NCI-H748 (cell line): ENCODE measurements at regions not wholly inside any gene's neighbourhood (a gene's known extent, or its start where the extent isn't known, plus 50 kb on each side); places are given as distances from the start of the nearest gene placed in this dataset.

Source experiments
- DNase-seq: peaks from one replicate; lab custom pipeline; 2025; ENCODE audit not compliant: unreplicated experiment; lab: John Stamatoyannopoulos, UW

GRCh38 chr3:18886331-18886730 lies 262.0 kb upstream of the KCNH8 start:
- DNase-seq: no peak

DNA sequence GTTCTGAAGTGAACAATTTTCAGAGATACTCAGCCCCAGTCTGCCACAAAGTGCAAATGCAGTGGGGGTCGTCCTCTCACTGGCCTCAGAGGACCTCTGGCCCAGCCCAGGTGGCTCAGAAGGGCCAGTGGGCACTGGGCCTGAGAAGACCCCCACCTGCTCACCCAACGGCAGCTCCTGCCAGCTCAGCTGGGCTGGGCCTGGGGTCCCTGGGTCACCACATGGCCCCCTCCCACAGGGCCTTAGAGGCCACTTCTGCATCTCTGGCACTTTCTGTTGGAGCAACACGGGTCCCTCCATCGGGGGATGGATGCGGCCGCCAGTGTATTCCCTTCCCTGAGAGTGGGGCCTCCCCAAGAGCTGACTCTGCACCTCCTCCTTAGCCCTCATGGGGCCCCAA lies 262.7 kb upstream of the KCNH8 start:
- DNase-seq: no peak

DNA sequence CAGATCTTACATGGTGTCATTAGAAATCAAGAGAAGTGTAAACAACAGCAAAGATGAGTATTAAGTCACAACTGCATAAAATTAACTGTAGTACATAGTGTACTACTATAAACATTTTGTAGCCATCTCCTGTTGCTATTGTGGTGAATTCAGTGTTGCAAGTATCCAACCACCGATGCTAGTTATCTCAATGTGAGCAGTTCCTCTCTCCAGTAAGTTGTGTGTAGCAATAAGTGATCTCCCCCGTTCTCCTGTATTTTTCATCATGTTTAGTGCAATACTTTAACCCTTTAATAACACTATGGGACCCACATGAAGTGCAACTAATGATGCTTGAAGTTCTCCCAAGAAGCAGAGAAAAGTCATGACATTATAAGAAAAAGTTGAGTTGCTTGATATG lies 264.7 kb upstream of the KCNH8 start:
- DNase-seq: no peak

GRCh38 chr3:18880691-18881090 lies 267.6 kb upstream of the KCNH8 start:
- DNase-seq: no peak

DNA sequence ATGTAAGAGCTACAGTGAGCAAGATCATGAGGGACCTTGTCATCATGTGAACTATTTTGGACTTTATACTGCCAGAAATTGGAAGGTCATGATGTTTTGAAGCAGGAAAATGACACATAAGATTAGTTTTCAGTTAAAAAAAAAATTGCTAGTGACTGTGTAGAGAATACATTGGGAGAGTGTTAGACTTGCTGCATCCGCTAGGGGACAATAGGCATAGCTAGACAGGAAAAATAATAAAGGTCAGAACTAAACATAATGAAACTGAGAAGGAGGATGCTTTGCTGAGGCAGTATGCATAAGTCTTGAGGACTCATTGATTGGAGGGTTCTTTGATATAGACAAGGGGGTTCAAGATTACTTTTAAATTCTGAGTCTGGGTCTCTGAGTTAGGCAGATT lies 275.8 kb upstream of the KCNH8 start:
- no peak for DNase-seq

- DNase-seq: no peak
Observed at GRCh38 chr3:18870642-18871041, 277.7 kb upstream of the KCNH8 start.

DNA sequence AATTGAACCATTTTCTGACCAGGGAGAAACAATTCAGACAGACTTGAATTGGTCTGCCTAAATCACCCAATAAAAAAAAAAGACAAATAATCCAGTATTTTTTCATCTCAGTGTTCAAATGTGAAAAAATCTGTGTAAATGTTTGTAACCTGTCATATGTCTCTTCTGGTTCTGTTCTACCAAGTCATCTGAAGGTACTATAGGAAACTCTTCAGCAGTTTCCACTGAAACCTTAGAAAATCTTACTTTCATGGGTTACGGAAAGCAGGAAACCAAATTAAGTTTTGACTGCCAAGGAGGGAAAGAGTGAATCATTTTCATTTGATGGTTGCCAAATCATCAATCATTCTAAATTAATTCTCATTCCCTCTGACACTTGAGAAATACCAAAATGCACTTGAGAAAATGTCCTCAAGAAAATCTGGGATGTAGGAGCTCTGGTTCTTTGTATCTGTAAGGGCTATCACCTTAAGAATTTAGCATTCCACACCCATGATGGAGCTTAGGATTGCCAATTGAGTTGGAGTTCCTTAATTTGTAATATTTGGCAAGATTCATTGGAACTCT lies 278.2 kb upstream of the KCNH8 start:
- no peak for DNase-seq

GRCh38 chr3:18868911-18869689 lies 279.2 kb upstream of the KCNH8 start:
- DNase-seq: no peak

- no peak for DNase-seq
Observed at GRCh38 chr3:18866899-18867298, 281.4 kb upstream of the KCNH8 start.

GRCh38 chr3:18864933-18865731 lies 283.2 kb upstream of the KCNH8 start:
- peak; percentile 83 for DNase-seq

DNA sequence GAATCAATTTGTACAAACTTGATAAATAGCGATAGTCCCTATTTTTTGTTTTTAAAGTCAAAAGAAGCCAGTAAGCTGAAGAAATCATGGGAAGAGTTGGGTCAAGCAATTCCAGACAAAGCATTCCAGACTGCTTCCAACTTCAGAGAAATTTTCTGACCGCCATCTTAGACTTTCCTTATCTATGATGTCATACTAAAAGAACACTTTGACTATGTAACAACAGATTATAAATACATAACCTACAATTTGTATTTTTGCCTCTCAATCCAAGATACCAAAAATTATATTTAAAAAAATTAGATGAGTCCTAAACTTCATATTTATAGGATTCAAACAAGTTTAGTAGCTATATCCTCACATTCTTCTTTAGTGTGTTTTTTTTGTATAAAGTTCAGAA lies 286.2 kb upstream of the KCNH8 start:
- DNase-seq: no peak

DNA sequence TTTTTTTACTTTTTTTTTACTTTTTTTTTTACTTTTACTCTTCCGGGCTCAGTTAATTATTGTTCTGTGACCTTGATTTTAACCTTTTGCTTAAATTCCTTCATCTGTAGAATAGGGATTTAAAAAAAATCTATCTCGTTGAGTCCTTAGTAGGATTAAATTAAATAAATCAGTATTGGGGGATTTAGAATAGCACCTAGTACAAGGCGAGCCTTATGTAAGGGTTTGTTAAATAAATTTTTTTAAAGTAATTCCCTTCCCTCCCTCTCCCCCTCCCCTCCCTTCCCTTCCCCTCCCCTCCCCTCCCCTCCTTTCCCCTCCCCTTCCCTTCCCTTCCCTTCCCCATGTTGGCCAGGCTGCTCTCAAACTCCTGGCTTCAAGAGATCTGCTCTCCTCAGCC lies 287.2 kb upstream of the KCNH8 start:
- DNase-seq: no peak

DNA sequence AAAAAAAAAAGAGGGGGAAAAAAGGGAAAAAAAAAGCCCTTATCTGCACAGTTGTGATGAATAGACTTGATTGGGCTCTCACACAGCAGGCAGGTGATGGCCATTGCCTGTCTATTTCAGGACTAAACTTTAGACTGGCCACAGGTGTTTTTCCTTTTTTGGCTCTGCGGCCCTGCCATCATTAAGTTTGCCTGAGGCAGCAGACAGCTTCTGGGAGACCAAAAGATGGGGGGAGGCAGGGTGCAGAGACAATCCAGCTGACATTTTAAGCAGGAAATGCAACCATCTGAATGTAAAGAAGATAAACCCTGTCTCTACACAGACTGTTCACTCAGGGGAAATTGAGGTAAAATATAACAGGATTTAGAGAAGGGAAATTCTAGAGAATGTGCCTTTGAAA lies 295.0 kb upstream of the KCNH8 start:
- DNase-seq: no peak

- peak; percentile 46 for DNase-seq
Observed at GRCh38 chr3:18847583-18848197, 300.6 kb upstream of the KCNH8 start.

- DNase-seq: no peak
Observed at GRCh38 chr3:18843983-18844382, 304.3 kb upstream of the KCNH8 start.

DNA sequence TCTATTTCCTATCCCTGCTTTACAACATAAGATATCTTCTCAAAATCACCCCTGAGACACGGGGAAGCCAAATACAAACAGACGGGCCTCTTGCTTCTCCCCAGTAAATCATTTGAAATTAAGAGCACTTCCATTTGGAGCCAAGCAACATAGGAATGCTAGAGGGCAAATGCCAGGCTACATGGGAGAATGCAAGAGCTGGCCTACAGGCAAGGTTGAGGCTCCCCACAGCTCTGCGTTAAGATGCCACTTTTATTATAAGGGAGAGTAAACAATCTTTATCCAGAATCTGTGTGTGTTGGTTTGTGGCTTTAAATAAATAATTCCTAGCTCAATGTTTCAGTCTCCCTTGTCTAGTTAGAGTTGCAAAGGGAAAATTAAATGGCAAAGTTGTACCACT lies 305.1 kb upstream of the KCNH8 start:
- DNase-seq: no peak

DNA sequence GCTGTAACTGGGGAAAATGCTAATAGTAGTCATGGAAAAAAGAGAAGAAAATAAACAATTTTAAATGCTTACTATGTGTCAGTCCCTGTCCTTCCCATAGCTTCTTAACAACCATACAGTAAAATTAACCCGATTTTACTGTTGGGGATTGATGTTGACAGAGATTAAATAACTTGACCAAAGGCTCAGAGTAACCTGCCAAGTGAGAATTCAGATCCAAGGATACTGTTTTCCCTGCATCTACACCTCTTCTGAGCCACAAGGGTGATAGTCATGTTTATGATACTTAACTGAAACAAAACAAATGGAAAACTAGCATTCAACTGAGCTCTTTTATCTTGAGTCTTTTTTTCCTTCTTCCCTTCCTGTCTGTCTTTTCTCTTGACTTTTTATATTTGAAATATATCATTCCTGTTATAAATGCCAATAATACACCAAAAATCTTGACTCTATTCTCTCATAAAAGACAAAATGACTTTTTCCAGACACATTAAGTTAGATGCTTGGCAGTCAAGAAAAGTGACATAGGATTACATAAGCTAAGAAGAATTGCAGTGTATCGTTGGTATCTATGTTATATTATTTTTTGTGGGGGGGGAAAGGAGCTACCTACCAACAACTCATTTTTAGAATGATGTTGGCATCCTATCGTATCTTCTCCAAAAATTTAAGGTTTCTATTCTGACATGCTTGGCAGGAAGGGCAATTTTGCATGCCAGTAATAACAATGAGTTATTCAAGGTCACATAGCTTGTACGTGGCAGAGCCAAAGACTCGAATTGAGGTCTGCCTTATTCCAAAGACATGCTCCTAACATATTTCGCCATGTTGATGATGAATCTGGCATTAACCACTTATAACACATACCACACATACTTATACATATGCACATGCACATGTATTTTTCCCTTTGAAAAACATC lies 306.6 kb upstream of the KCNH8 start:
- DNase-seq: no peak

- DNase-seq: no peak
Observed at GRCh38 chr3:18840535-18841137, 307.7 kb upstream of the KCNH8 start.

GRCh38 chr3:18838758-18839157 lies 309.6 kb upstream of the KCNH8 start:
- DNase-seq: no peak

DNA sequence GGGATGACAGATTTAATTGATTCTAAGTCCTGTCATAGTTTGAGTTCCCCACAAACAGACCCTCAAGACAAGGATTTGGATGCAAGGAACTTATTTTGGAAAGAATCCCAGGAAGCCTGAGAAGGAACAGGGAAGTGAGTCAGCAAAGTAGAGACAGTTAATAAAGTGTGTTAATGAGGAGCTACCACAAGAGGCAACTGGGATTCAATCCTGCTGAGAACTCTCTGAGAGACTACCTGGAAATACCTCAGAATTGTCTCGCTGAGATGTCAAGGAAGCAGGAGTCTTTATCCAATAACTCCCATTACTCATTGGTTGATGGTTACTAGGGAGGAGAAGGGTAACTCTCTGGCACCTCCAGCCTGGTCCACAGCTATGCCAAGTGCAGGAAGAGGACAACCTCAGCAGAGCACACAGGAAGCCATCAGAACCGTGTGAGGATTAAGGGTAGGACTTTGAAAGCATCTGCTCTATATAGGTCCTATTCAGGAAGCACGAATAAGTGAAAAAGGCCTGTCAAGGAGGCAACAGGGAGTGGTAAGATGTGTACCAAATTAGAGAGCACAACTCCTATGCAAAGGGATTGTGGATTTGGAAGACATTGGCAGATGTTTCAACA lies 311.1 kb upstream of the KCNH8 start:
- no peak for DNase-seq
